ENCODE measurements at regions not wholly inside any gene's neighbourhood (a gene's known extent, or its start where the extent isn't known, plus 50 kb on each side); places are given as distances from the start of the nearest gene placed in this dataset.

DNA sequence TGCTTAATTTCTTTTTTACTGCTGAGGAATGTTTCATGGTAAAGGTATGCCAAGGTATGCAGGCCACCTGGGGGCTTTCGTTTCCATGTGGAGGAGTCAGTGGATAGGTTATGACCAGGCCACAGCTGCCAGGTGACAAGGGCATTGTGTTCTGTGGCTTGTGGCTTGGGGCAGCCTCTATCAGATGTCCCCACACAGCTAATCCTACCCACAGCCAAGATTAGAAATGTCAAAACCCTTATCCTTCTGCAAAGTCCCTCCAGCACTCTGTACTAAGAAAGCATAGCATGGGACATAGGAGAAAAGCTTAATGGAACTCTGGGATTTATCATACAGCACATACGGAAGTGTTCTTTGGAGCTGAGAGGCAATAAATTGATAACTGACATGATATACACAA lies 171.2 kb upstream of the S1PR3 start:
- no peak overlapping the region for H3K4me3 ChIP-seq (ENCODE audit: low read depth, low read length)
- TF ChIP-seq, protein P1, sequence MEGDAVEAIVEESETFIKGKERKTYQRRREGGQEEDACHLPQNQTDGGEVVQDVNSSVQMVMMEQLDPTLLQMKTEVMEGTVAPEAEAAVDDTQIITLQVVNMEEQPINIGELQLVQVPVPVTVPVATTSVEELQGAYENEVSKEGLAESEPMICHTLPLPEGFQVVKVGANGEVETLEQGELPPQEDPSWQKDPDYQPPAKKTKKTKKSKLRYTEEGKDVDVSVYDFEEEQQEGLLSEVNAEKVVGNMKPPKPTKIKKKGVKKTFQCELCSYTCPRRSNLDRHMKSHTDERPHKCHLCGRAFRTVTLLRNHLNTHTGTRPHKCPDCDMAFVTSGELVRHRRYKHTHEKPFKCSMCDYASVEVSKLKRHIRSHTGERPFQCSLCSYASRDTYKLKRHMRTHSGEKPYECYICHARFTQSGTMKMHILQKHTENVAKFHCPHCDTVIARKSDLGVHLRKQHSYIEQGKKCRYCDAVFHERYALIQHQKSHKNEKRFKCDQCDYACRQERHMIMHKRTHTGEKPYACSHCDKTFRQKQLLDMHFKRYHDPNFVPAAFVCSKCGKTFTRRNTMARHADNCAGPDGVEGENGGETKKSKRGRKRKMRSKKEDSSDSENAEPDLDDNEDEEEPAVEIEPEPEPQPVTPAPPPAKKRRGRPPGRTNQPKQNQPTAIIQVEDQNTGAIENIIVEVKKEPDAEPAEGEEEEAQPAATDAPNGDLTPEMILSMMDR (IDR thresholded peaks at IDR 0.05; ENCODE audit: low read depth, low read length) = no peak

DNA sequence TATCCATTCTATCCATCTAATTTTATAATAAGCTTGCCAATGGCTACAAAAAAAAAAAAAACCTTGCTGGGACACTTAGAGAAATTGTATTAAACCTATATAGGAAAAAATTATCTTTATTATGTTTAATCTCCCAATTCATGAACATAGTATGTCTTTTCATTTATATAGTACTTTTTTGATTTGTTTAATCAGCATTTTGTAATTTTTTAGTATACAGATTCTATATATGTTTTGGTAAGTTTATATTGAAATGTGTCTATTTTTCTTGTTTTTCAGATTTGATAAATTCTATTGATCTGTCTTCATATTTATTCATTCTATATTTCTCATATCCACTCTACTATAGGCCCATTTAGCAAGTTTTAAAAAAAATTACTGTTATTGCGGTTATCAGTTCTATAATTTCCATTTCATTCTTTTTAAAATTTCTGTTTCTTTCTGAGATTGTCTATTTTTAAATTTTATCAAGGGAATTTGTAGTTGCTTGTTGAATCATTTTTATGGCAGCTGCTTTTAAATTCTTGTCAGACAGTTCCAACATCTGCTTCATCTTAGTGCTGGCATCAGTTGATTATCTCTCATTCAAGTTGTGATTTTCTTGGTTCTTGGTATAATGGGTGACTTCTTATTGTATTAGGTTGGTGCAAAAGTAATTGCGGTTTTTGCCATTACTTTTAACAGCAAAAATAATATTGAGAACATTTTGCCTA lies 170.1 kb upstream of the S1PR3 start:
- TF ChIP-seq, protein P1 (IDR thresholded peaks at IDR 0.05; ENCODE audit: low read depth, low read length) = no peak
- H3K4me3 ChIP-seq (ENCODE audit: low read depth, low read length) = no peak overlapping the region

DNA sequence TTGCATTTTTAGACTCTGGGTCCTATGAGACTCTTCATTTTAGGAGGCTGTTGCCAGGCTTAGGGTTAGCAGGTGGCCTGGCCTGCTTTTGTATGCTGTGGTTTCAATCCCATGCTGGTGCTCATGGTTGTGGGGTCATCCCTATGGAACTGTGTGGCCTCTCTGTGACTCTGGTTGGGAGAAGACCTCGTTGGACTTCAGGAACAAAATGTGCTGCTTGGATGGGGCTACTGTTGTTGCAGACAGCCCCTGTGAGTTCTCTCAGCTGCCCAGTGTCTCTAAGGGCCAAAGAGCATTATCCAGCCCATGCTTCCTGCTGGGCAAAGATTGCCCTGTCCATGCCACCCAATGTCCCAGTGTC lies 169.5 kb upstream of the S1PR3 start:
- TF ChIP-seq, protein P1 (IDR thresholded peaks at IDR 0.05; ENCODE audit: low read depth, low read length) = no peak
- no peak overlapping the region for H3K4me3 ChIP-seq (ENCODE audit: low read depth, low read length)

- no peak overlapping the region for H3K4me3 ChIP-seq (ENCODE audit: low read depth, low read length)
- TF ChIP-seq, protein P1 (IDR thresholded peaks at IDR 0.05; ENCODE audit: low read depth, low read length) = no peak
These were observed 166.6 kb upstream of the S1PR3 start for GRCh38 chr9:88824711-88825110.

DNA sequence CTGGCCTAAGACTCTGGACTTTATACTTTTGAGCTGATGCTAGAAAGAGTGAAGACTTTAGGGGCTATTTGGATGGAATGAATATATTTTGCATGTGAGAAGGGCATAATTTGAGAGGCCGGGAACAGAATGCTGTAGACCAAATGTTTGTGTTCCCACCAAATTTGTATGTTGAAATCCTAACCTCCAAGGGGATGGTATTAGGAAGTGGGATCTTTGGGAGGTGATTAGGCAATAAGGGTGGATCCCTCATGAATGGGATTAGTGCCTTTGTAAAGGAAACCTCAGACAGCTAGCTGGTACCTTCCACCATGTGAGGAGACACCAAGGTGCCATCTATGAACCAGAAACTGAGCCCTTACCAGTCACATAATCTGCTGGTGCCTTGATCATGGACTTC lies 165.1 kb upstream of the S1PR3 start:
- H3K4me3 ChIP-seq (ENCODE audit: low read depth, low read length) = no peak overlapping the region
- TF ChIP-seq, protein P1 (IDR thresholded peaks at IDR 0.05; ENCODE audit: low read depth, low read length) = no peak

- TF ChIP-seq, protein P1 (IDR thresholded peaks at IDR 0.05; ENCODE audit: low read depth, low read length) = no peak
- no peak overlapping the region for H3K4me3 ChIP-seq (ENCODE audit: low read depth, low read length)
These were observed 164.5 kb upstream of the S1PR3 start for GRCh38 chr9:88826771-88827181.

DNA sequence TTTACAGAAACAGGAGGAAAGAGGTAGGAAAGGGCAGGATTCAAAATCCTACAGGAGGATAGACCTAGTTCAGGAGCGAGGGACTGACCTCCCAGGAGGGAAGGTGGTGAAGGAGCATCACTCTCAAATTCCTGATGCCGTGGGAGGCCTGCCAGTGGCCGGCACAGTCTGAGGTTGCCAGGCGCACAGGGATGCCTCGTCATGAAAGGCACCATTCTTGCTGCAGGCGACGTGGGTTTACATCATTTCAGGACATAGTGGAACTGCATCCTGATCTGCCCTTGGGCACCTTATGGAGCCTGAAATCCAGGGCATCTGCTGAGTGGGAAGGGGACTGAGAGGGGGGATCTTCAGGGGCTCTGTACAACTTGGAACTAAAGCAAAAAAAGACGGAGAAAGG lies 163.2 kb upstream of the S1PR3 start:
- TF ChIP-seq, protein P1 (IDR thresholded peaks at IDR 0.05; ENCODE audit: low read depth, low read length) = no peak
- no peak overlapping the region for H3K4me3 ChIP-seq (ENCODE audit: low read depth, low read length)

Data from WI38 (cell line).